SK-N-MC (cell line): ENCODE measurements at regions not wholly inside any gene's neighbourhood (a gene's known extent, or its start where the extent isn't known, plus 50 kb on each side); places are given as distances from the start of the nearest gene placed in this dataset.

ENCODE experiments used
- DNase-seq: peaks from one replicate; pipeline ENCODE4 v3.0.0-alpha.2; 2011; ENCODE audit warnings: low read depth, low spot score
- H3K27ac ChIP-seq: fragments of 200-600 bp; sonication (generic); 2 replicates; pipeline ENCODE4 v1.5.1; 2016; ENCODE audit warnings: mixed run types
- H3K36me3 ChIP-seq: fragments of 200-600 bp; sonication (generic); 2 replicates; pipeline ENCODE4 v1.6.1; 2017; ENCODE audit warnings: antibody characterized with exemption, low read length, mixed read lengths; ENCODE audit not compliant: insufficient read depth
- H3K4me3 ChIP-seq: fragments of 200-600 bp; sonication (generic); 2 replicates; pipeline ENCODE4 v1.5.1; 2016
- H3K9ac ChIP-seq: fragments of 200-600 bp; sonication (generic); 2 replicates; pipeline ENCODE4 v1.8.0; 2017; ENCODE audit warnings: mixed run types, mixed read lengths; ENCODE audit not compliant: insufficient read length
- H3K9me3 ChIP-seq: fragments of 200-600 bp; sonication (generic); 2 replicates; pipeline ENCODE4 v1.6.1; 2017; ENCODE audit warnings: low read depth, mild to moderate bottlenecking, antibody characterized with exemption, low read length, moderate library complexity, mixed read lengths
- EZH2 ChIP-seq: fragments of 200-600 bp; sonication (generic); IDR thresholded peaks from one replicate; pipeline ENCODE4 v1.6.1; 2017; ENCODE audit warnings: antibody characterized with exemption
- FOXP2 ChIP-seq: optimal IDR thresholded peaks from 2 replicates; pipeline ENCODE3; 2011; ENCODE audit warnings: mild to moderate bottlenecking, moderate library complexity; ENCODE audit not compliant: insufficient read depth; ENCODE audit errors: extremely low read length, control extremely low read depth
- POLR2AphosphoS5 ChIP-seq: IDR thresholded peaks from 2 replicates; pipeline ENCODE4 v1.6.1; 2012; ENCODE audit warnings: mild to moderate bottlenecking, low read depth, low read length, borderline replicate concordance

- TF ChIP-seq FOXP2 (no peak), POLR2AphosphoS5 (no peak)
- H3K4me3 ChIP-seq = no peak overlapping the region
- no peak overlapping the region for H3K27ac ChIP-seq
- H3K9ac ChIP-seq = no peak overlapping the region
- H3K36me3 ChIP-seq = no peaks in the 10 kb centered on the region
- no peak for DNase-seq
- H3K9me3 ChIP-seq = no peaks in the 10 kb centered on the region
Observed at GRCh38 chr5:13640270-13640669, 304.2 kb downstream of the DNAH5 start.

- Histone ChIP-seq H3K36me3 (no peaks in the 10 kb centered on the region), H3K27ac (no peak overlapping the region), H3K9ac (no peak overlapping the region), H3K9me3 (no peaks in the 10 kb centered on the region), H3K4me3 (no peak overlapping the region)
- DNase-seq = no peak
- TF ChIP-seq FOXP2 (no peak), POLR2AphosphoS5 (no peak), EZH2 (no peak)
Observed at GRCh38 chr5:13632676-13633075, 311.8 kb downstream of the DNAH5 start.

- Histone ChIP-seq H3K27ac (no peak overlapping the region), H3K36me3 (no peaks in the 10 kb centered on the region), H3K9me3 (no peaks in the 10 kb centered on the region), H3K4me3 (no peak overlapping the region), H3K9ac (no peak overlapping the region)
- TF ChIP-seq EZH2 = no peak
- TF ChIP-seq POLR2AphosphoS5 = no peak
- TF ChIP-seq FOXP2 = no peak
- no peak for DNase-seq
Observed at GRCh38 chr5:13629218-13629617, 315.3 kb downstream of the DNAH5 start.

- Histone ChIP-seq H3K36me3 (no peaks in the 10 kb centered on the region), H3K9ac (no peak overlapping the region), H3K9me3 (no peaks in the 10 kb centered on the region), H3K4me3 (no peak overlapping the region), H3K27ac (no peak overlapping the region)
- DNase-seq = no peak
- no peak for TF ChIP-seq EZH2
- no peak for TF ChIP-seq POLR2AphosphoS5
- no peak for TF ChIP-seq FOXP2
Observed at GRCh38 chr5:13627673-13628454, 316.6 kb downstream of the DNAH5 start.

- no peaks in the 10 kb centered on the region for H3K9me3 ChIP-seq
- no peak for TF ChIP-seq POLR2AphosphoS5
- TF ChIP-seq FOXP2 = no peak
- TF ChIP-seq EZH2 = no peak
- no peaks in the 10 kb centered on the region for H3K36me3 ChIP-seq
- H3K9ac ChIP-seq = no peak overlapping the region
- no peak for DNase-seq
- no peak overlapping the region for H3K27ac ChIP-seq
- no peak overlapping the region for H3K4me3 ChIP-seq
Observed at GRCh38 chr5:13625616-13626198, 318.8 kb downstream of the DNAH5 start.

- Histone ChIP-seq H3K36me3 (no peaks in the 10 kb centered on the region), H3K4me3 (no peak overlapping the region), H3K27ac (no peak overlapping the region), H3K9me3 (no peaks in the 10 kb centered on the region), H3K9ac (no peak overlapping the region)
- DNase-seq = no peak
- TF ChIP-seq EZH2 (no peak), FOXP2 (no peak), POLR2AphosphoS5 (no peak)
Observed at GRCh38 chr5:13624283-13625074, 320.0 kb downstream of the DNAH5 start.

- no peak overlapping the region for H3K9ac ChIP-seq
- no peak for TF ChIP-seq EZH2
- no peak for TF ChIP-seq FOXP2
- TF ChIP-seq POLR2AphosphoS5 = no peak
- no peaks in the 10 kb centered on the region for H3K9me3 ChIP-seq
- no peaks in the 10 kb centered on the region for H3K36me3 ChIP-seq
- DNase-seq = no peak
- no peak overlapping the region for H3K27ac ChIP-seq
- H3K4me3 ChIP-seq = no peak overlapping the region
Observed at GRCh38 chr5:13613621-13614020, 330.9 kb downstream of the DNAH5 start.

- no peak overlapping the region for H3K27ac ChIP-seq
- H3K4me3 ChIP-seq = no peak overlapping the region
- TF ChIP-seq FOXP2 (no peak), POLR2AphosphoS5 (no peak), EZH2 (no peak)
- H3K9me3 ChIP-seq = no peaks in the 10 kb centered on the region
- DNase-seq = no peak
- no peak overlapping the region for H3K9ac ChIP-seq
- H3K36me3 ChIP-seq = no peaks in the 10 kb centered on the region
Observed at GRCh38 chr5:13611604-13612003, 332.9 kb downstream of the DNAH5 start.
